ENCODE measurements at regions not wholly inside any gene's neighbourhood (a gene's known extent, or its start where the extent isn't known, plus 50 kb on each side); places are given as distances from the start of the nearest gene placed in this dataset.

- FAIRE-seq, result no peak
Observed at GRCh38 chr9:117490199-117490598, 75.3 kb upstream of the ASTN2 start.

GRCh38 chr9:117488659-117489058 lies 73.8 kb upstream of the ASTN2 start:
- FAIRE-seq (no peak), DNase-seq (ENCODE audit: insufficient read length, low spot score) (no peak)

More at GRCh38 chr9:117490199-117490598, 75.3 kb upstream of the ASTN2 start:
- DNase-seq (ENCODE audit: insufficient read length, low spot score), result no peak

- FAIRE-seq, result peak; percentile 88
- DNase-seq (ENCODE audit: insufficient read length, low spot score), result peak; percentile 57
Observed at GRCh38 chr9:117487555-117488175, 72.8 kb upstream of the ASTN2 start.

GRCh38 chr9:117486426-117486825 lies 71.6 kb upstream of the ASTN2 start:
- no peak for DNase-seq (ENCODE audit: insufficient read length, low spot score)
- no peak for FAIRE-seq

GRCh38 chr9:117485176-117485575 lies 70.3 kb upstream of the ASTN2 start:
- DNase-seq (ENCODE audit: insufficient read length, low spot score) (no peak), FAIRE-seq (no peak)

- DNase-seq (ENCODE audit: insufficient read length, low spot score) (no peak), FAIRE-seq (no peak)
Observed at GRCh38 chr9:117480729-117481128, 65.9 kb upstream of the ASTN2 start.

GRCh38 chr9:117480253-117480652 lies 65.4 kb upstream of the ASTN2 start:
- DNase-seq (ENCODE audit: insufficient read length, low spot score) (no peak), FAIRE-seq (no peak)

- no peak for DNase-seq (ENCODE audit: insufficient read length, low spot score)
- no peak for FAIRE-seq
Observed at GRCh38 chr9:117473293-117473692, 58.4 kb upstream of the ASTN2 start.

- DNase-seq (ENCODE audit: insufficient read length, low spot score), result no peak
- no peak for FAIRE-seq
Observed at GRCh38 chr9:117470902-117471301, 56.0 kb upstream of the ASTN2 start.

- DNase-seq (ENCODE audit: insufficient read length, low spot score) (no peak), FAIRE-seq (no peak)
Observed at GRCh38 chr9:117470455-117470854, 55.6 kb upstream of the ASTN2 start.

GRCh38 chr9:117466111-117466510 lies 51.3 kb upstream of the ASTN2 start:
- DNase-seq (ENCODE audit: insufficient read length, low spot score) (no peak), FAIRE-seq (no peak)

GRCh38 chr9:117465706-117466105 lies 50.8 kb upstream of the ASTN2 start:
- FAIRE-seq, result no peak
- no peak for DNase-seq (ENCODE audit: insufficient read length, low spot score)

- FAIRE-seq (no peak), DNase-seq (ENCODE audit: insufficient read length, low spot score) (no peak)
Observed at GRCh38 chr9:117464941-117465616, 50.2 kb upstream of the ASTN2 start.

All from GM19239 (cell line).